Neuronal stem cell (in vitro differentiated cells): ENCODE measurements at regions not wholly inside any gene's neighbourhood (a gene's known extent, or its start where the extent isn't known, plus 50 kb on each side); places are given as distances from the start of the nearest gene placed in this dataset.

Source experiments
- DNase-seq: peaks from one replicate; pipeline ENCODE4 v3.0.0-alpha.2; 2013; ENCODE audit warnings: low spot score
- H2AFZ ChIP-seq: one replicate; pipeline ENCODE4 v1.6.1; 2013; ENCODE audit warnings: mild to moderate bottlenecking, low read length, inconsistent platforms
- H2AK5ac ChIP-seq: 2 replicates; pipeline ENCODE4 v1.6.1; 2013; ENCODE audit warnings: low read depth, mild to moderate bottlenecking, inconsistent platforms, low read length, moderate library complexity, mixed read lengths
- H2BK120ac ChIP-seq: 2 replicates; pipeline ENCODE4 v1.6.1; 2013; ENCODE audit warnings: low read depth, mild to moderate bottlenecking, inconsistent platforms, low read length, moderate library complexity, mixed read lengths
- H2BK12ac ChIP-seq: one replicate; pipeline ENCODE4 v1.6.1; 2013; ENCODE audit warnings: low read length, inconsistent platforms
- H2BK15ac ChIP-seq: 2 replicates; pipeline ENCODE4 v1.6.1; 2013; ENCODE audit warnings: mild to moderate bottlenecking, low read length, inconsistent platforms, mixed read lengths
- H2BK5ac ChIP-seq: one replicate; pipeline ENCODE4 v1.6.1; 2013; ENCODE audit warnings: inconsistent platforms, mild to moderate bottlenecking, low read length, moderate library complexity
- H3K14ac ChIP-seq: one replicate; pipeline ENCODE4 v1.6.1; 2013; ENCODE audit warnings: low read length, inconsistent platforms
- H3K18ac ChIP-seq: 2 replicates; pipeline ENCODE4 v1.6.1; 2013; ENCODE audit warnings: low read length, inconsistent platforms
- H3K23ac ChIP-seq: 2 replicates; pipeline ENCODE4 v1.6.1; 2013; ENCODE audit warnings: low read depth, mild to moderate bottlenecking, mixed read lengths, low read length, inconsistent platforms; ENCODE audit not compliant: poor library complexity
- H3K27ac ChIP-seq: replicated peaks from 3 replicates; pipeline ENCODE4 v1.5.1; 2013; ENCODE audit warnings: low read length, inconsistent platforms
- H3K27me3 ChIP-seq, 3 experiments: 2 replicates each; pipeline ENCODE4 v1.6.1; 2013; ENCODE audit warnings: low read length in 3 of 3, mild to moderate bottlenecking in 2 of 3, inconsistent platforms in 1 of 3, low read depth in 1 of 3, mixed read lengths in 1 of 3, moderate library complexity in 1 of 3; ENCODE audit not compliant: control insufficient read depth in 3 of 3, insufficient read depth in 3 of 3
- H3K36me3 ChIP-seq, 2 donors: replicated peaks in 1 of 2; 2 replicates each; pipeline ENCODE4 v1.6.1; 2013; ENCODE audit warnings: low read length in 2 of 2; ENCODE audit not compliant: control insufficient read depth in 2 of 2, insufficient read depth in 2 of 2
- H3K4ac ChIP-seq: 2 replicates; pipeline ENCODE4 v1.6.1; 2013; ENCODE audit warnings: inconsistent platforms, mild to moderate bottlenecking, low read length, moderate library complexity
- H3K4me1 ChIP-seq, 2 donors: 1 replicate in 1 of 2; 2 replicates in 1 of 2; pipeline ENCODE4 v1.6.1; 2013; ENCODE audit warnings: low read length in 2 of 2, low read depth in 1 of 2; ENCODE audit not compliant: control insufficient read depth in 2 of 2, insufficient read depth in 1 of 2
- H3K4me2 ChIP-seq: one replicate; pipeline ENCODE4 v1.6.1; 2013; ENCODE audit warnings: mild to moderate bottlenecking, low read length, inconsistent platforms; ENCODE audit not compliant: insufficient read depth, poor library complexity, severe bottlenecking
- H3K4me3 ChIP-seq, 2 donors: 2 replicates each; pipeline ENCODE4 v1.5.1; 2013; ENCODE audit warnings: low read length in 2 of 2, mild to moderate bottlenecking in 2 of 2, inconsistent platforms in 1 of 2, moderate library complexity in 1 of 2
- H3K79me1 ChIP-seq: one replicate; pipeline ENCODE4 v1.6.1; 2013; ENCODE audit warnings: low read depth, mild to moderate bottlenecking, inconsistent platforms, low read length, moderate library complexity
- H3K9ac ChIP-seq: one replicate; pipeline ENCODE4 v1.6.1; 2013; ENCODE audit warnings: mild to moderate bottlenecking, low read depth, low read length, inconsistent platforms; ENCODE audit not compliant: poor library complexity
- H3K9me3 ChIP-seq, 2 donors: replicated peaks in 1 of 2; 2 replicates each; pipeline versions ENCODE3 to v1.6.1; 2013; ENCODE audit warnings: low read length in 2 of 2, mild to moderate bottlenecking in 2 of 2, inconsistent platforms in 1 of 2, low read depth in 1 of 2, mixed read lengths in 1 of 2, moderate library complexity in 1 of 2; ENCODE audit not compliant: control insufficient read depth in 2 of 2, insufficient read depth in 1 of 2
- H4K8ac ChIP-seq: one replicate; pipeline ENCODE4 v1.6.1; 2013; ENCODE audit warnings: low read depth, mild to moderate bottlenecking, inconsistent platforms, low read length, moderate library complexity
- H4K91ac ChIP-seq: one replicate; pipeline ENCODE4 v1.6.1; 2013; ENCODE audit warnings: low read length, low read depth, mild to moderate bottlenecking, inconsistent platforms; ENCODE audit not compliant: poor library complexity
- WGBS, 2 donors: extraction: QIAGEN DNeasy Blood & Tissue Kit; methylation state at CpG; one replicate each; pipeline ENCODE4 v1.1.7; 2013; ENCODE audit warnings: missing lambda C conversion rate in 2 of 2, mixed read lengths in 1 of 2; ENCODE audit not compliant: insufficient read length in 2 of 2, insufficient replicate concordance in 1 of 2; ENCODE audit errors: extremely low coverage in 2 of 2; 5-methylcytosine and 5-hydroxymethylcytosine counted together

GRCh38 chr9:107210775-107211174 lies 72.3 kb upstream of the RAD23B start:
- no peaks in the 10 kb centered on the region for H3K36me3 ChIP-seq
- H3K9me3 ChIP-seq: no peaks in the 10 kb centered on the region
- H2BK5ac ChIP-seq: no peak overlapping the region
- no peak overlapping the region for H3K4ac ChIP-seq
- no peak overlapping the region for H2BK15ac ChIP-seq
- H3K4me3 ChIP-seq: no peak overlapping the region
- H4K8ac ChIP-seq: no peak overlapping the region
- no peak overlapping the region for H2BK120ac ChIP-seq
- H3K4me2 ChIP-seq: no peak overlapping the region
- no peaks in the 10 kb centered on the region for H3K79me1 ChIP-seq
- no peak overlapping the region for H3K9ac ChIP-seq
- H2AFZ ChIP-seq: no peak overlapping the region
- no peak overlapping the region for H3K18ac ChIP-seq
- H3K27ac ChIP-seq: no peak overlapping the region
- peaks cover 0 to 2% (median 0%) of the 10 kb centered on the region in 3 experiments for H3K27me3 ChIP-seq
- H4K91ac ChIP-seq: no peak overlapping the region
- no peak for DNase-seq
- no peak overlapping the region for H3K14ac ChIP-seq
- no peak overlapping the region for H2BK12ac ChIP-seq
- WGBS, 2 donors: no CpG with 5 or more reads among the region's 6 CpGs
- no peak overlapping the region for H2AK5ac ChIP-seq
- H3K23ac ChIP-seq: no peak overlapping the region
- H3K4me1 ChIP-seq: peaks cover 0 to 3% of the 10 kb centered on the region in 2 donors

GRCh38 chr9:107211284-107211923 lies 71.7 kb upstream of the RAD23B start:
- Histone ChIP-seq H3K4ac (no peak overlapping the region), H3K79me1 (no peaks in the 10 kb centered on the region), H3K9me3 (no peaks in the 10 kb centered on the region), H2BK5ac (no peak overlapping the region), H3K4me2 (no peak overlapping the region), H3K27me3 (peaks cover 0 to 2% (median 0%) of the 10 kb centered on the region in 3 experiments), H3K36me3 (no peaks in the 10 kb centered on the region), H2BK15ac (no peak overlapping the region), H3K23ac (no peak overlapping the region), H2AK5ac (no peak overlapping the region), H3K4me3 (no peak overlapping the region), H4K8ac (no peak overlapping the region), H2AFZ (no peak overlapping the region), H2BK12ac (no peak overlapping the region), H3K27ac (no peak overlapping the region), H3K4me1 (peaks cover 0 to 3% of the 10 kb centered on the region in 2 donors), H3K9ac (no peak overlapping the region), H3K14ac (no peak overlapping the region), H2BK120ac (no peak overlapping the region), H4K91ac (no peak overlapping the region), H3K18ac (no peak overlapping the region)
- no CpG with 5 or more reads among the region's 9 CpGs for WGBS, 2 donors
- DNase-seq: no peak

GRCh38 chr9:107212613-107213012 lies 70.5 kb upstream of the RAD23B start:
- no CpG with 5 or more reads among the region's 5 CpGs for WGBS, 2 donors
- no peak overlapping the region for H3K9ac ChIP-seq

GRCh38 chr9:107213080-107213479 lies 70.0 kb upstream of the RAD23B start:
- WGBS, 2 donors: no CpG with 5 or more reads among the region's 6 CpGs
- H3K36me3 ChIP-seq: no peaks in the 10 kb centered on the region
- no peak overlapping the region for H2BK15ac ChIP-seq
- no peak overlapping the region for H3K4me3 ChIP-seq
- H3K23ac ChIP-seq: no peak overlapping the region
- no peaks in the 10 kb centered on the region for H3K79me1 ChIP-seq
- H4K91ac ChIP-seq: no peak overlapping the region
- H2BK120ac ChIP-seq: no peak overlapping the region
- no peak overlapping the region for H2AFZ ChIP-seq
- no peak overlapping the region for H2AK5ac ChIP-seq
- no peaks in the 10 kb centered on the region for H3K27me3 ChIP-seq
- no peak overlapping the region for H3K18ac ChIP-seq
- no peak overlapping the region for H3K9ac ChIP-seq
- H3K9me3 ChIP-seq: no peaks in the 10 kb centered on the region
- no peak for DNase-seq
- no peak overlapping the region for H3K27ac ChIP-seq
- H3K4me2 ChIP-seq: no peak overlapping the region
- H2BK12ac ChIP-seq: no peak overlapping the region
- no peak overlapping the region for H3K4ac ChIP-seq
- H4K8ac ChIP-seq: no peak overlapping the region
- H2BK5ac ChIP-seq: no peak overlapping the region
- peaks cover 0 to 3% of the 10 kb centered on the region in 2 donors for H3K4me1 ChIP-seq
- H3K14ac ChIP-seq: no peak overlapping the region

More at GRCh38 chr9:107212613-107213012, 70.5 kb upstream of the RAD23B start:
- no peak overlapping the region for H4K91ac ChIP-seq
- no peak overlapping the region for H2BK15ac ChIP-seq
- H2BK12ac ChIP-seq: no peak overlapping the region
- H3K18ac ChIP-seq: no peak overlapping the region
- H3K36me3 ChIP-seq: no peaks in the 10 kb centered on the region
- H2BK120ac ChIP-seq: no peak overlapping the region
- no peak overlapping the region for H2AK5ac ChIP-seq
- H3K4me3 ChIP-seq: no peak overlapping the region
- H3K9me3 ChIP-seq: no peaks in the 10 kb centered on the region
- H3K27ac ChIP-seq: no peak overlapping the region
- no peaks in the 10 kb centered on the region for H3K79me1 ChIP-seq
- no peak overlapping the region for H3K4me2 ChIP-seq
- H2BK5ac ChIP-seq: no peak overlapping the region
- H4K8ac ChIP-seq: no peak overlapping the region
- H3K4me1 ChIP-seq: peaks cover 0 to 3% of the 10 kb centered on the region in 2 donors
- no peak overlapping the region for H3K23ac ChIP-seq
- no peak overlapping the region for H3K14ac ChIP-seq
- no peak overlapping the region for H2AFZ ChIP-seq
- no peak overlapping the region for H3K4ac ChIP-seq
- no peaks in the 10 kb centered on the region for H3K27me3 ChIP-seq
- DNase-seq: no peak
